Tibial artery (tissue), 4 donors: ENCODE measurements at regions not wholly inside any gene's neighbourhood (a gene's known extent, or its start where the extent isn't known, plus 50 kb on each side); places are given as distances from the start of the nearest gene placed in this dataset.

Experiments
- DNase-seq, 2 donors: peaks; one replicate each; pipeline ENCODE4 v3.0.0-alpha.2; 2019
- H3K27ac ChIP-seq, 2 donors: fragments of 200-600 bp; sonication (generic) in 1 of 2; 1 replicate in 1 of 2; 2 replicates in 1 of 2; pipeline ENCODE4 v1.5.1; 2018 to 2019; ENCODE audit warnings: mild to moderate bottlenecking in 1 of 2
- H3K27me3 ChIP-seq, 2 donors: fragments of 200-600 bp; sonication (generic) in 1 of 2; one replicate each; pipeline versions ENCODE4 v1.5.1 to v1.6.0; 2016 to 2019
- H3K36me3 ChIP-seq, 3 donors: fragments of 200-600 bp; sonication (generic) in 2 of 3; one replicate each; pipeline ENCODE4 v1.5.1; 2016 to 2019; ENCODE audit warnings: mild to moderate bottlenecking in 2 of 3
- H3K4me1 ChIP-seq, 4 donors: fragments of 200-600 bp; sonication (generic) in 2 of 4; 1 replicate in 3 of 4; 2 replicates in 1 of 4; pipeline ENCODE4 v1.5.1; 2016 to 2019
- H3K4me3 ChIP-seq, 2 donors: fragments of 200-600 bp; sonication (generic) in 1 of 2; 1 replicate in 1 of 2; 2 replicates in 1 of 2; pipeline ENCODE4 v1.5.1; 2018 to 2019; ENCODE audit warnings: mild to moderate bottlenecking in 2 of 2
- H3K9me3 ChIP-seq, 3 donors: fragments of 200-600 bp; sonication (generic) in 1 of 3; one replicate each; pipeline ENCODE4 v1.5.1; 2016 to 2019
- intact Hi-C: fragments of 100-400 bp; cut with DNase I; formaldehyde crosslinking; loops from one replicate; pipeline ENCODE4 v1.15.0; 2023; ENCODE audit warnings: low total_unique reads
- TF ChIP-seq, protein P1 (sequence below), 2 experiments: fragments of 200-600 bp in 1 of 2; fragments of 450-650 bp in 1 of 2; IDR thresholded peaks; one replicate each; pipeline ENCODE4 v1.5.1; 2017 to 2019; ENCODE audit warnings: antibody characterized with exemption in 2 of 2, mild to moderate bottlenecking in 1 of 2, moderate library complexity in 1 of 2

DNA sequence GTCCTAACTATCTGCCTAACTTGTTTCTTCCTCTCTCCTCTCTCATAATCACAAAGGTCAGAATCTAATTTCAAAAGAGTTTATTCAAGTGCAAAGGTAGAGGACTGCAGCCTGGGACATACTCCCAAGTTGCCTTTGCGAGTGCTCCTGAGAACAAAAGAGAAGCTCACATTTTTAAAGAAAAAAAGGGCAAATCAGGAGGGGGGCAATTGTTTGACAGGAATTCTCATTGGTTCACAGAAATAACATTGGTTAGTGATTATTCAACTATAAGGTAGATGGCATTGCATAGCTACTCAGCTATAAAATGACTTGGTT is 108.1 kb upstream of the RAI14 start:
- H3K27me3 ChIP-seq: no peaks in the 10 kb centered on the region
- no peak overlapping the region for H3K4me3 ChIP-seq
- TF ChIP-seq, protein P1, sequence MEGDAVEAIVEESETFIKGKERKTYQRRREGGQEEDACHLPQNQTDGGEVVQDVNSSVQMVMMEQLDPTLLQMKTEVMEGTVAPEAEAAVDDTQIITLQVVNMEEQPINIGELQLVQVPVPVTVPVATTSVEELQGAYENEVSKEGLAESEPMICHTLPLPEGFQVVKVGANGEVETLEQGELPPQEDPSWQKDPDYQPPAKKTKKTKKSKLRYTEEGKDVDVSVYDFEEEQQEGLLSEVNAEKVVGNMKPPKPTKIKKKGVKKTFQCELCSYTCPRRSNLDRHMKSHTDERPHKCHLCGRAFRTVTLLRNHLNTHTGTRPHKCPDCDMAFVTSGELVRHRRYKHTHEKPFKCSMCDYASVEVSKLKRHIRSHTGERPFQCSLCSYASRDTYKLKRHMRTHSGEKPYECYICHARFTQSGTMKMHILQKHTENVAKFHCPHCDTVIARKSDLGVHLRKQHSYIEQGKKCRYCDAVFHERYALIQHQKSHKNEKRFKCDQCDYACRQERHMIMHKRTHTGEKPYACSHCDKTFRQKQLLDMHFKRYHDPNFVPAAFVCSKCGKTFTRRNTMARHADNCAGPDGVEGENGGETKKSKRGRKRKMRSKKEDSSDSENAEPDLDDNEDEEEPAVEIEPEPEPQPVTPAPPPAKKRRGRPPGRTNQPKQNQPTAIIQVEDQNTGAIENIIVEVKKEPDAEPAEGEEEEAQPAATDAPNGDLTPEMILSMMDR (IDR thresholded peaks at IDR 0.05): no peak
- intact Hi-C loops: no loop called here
- H3K9me3 ChIP-seq: peaks cover 0 to 10% (median 0%) of the 10 kb centered on the region in 3 donors
- DNase-seq: no peak
- H3K27ac ChIP-seq: no peak overlapping the region
- no peaks in the 10 kb centered on the region for H3K36me3 ChIP-seq
- H3K4me1 ChIP-seq: peaks cover 0 to 26% (median 7%) of the 10 kb centered on the region in 4 donors

DNA sequence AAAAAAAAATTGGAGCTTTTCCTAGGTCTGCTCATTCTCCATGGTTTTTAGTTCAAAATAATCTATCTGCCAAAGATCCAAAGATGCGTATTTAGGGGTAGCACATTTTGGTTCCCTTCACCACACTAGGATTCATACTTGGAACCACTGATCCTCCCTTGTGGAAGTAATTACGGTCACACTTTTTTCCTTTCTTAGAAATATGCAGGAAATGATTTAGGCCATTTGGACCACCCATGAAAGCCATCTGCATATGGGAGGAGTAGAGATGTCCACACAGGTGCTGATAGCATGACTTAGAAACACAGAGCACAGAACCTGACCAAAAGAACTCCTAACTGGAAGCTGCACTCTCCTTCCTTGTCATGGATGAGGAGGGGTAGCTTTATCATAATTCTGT is 105.9 kb upstream of the RAI14 start:
- H3K4me3 ChIP-seq: no peak overlapping the region
- no peak for DNase-seq
- no peaks in the 10 kb centered on the region for H3K9me3 ChIP-seq
- H3K27me3 ChIP-seq: no peaks in the 10 kb centered on the region
- TF ChIP-seq, protein P1 (IDR thresholded peaks at IDR 0.05): no peak
- H3K36me3 ChIP-seq: no peaks in the 10 kb centered on the region
- no peak overlapping the region for H3K27ac ChIP-seq
- peaks cover 0 to 44% (median 7%) of the 10 kb centered on the region in 4 donors for H3K4me1 ChIP-seq
- intact Hi-C loops: no loop called here

DNA sequence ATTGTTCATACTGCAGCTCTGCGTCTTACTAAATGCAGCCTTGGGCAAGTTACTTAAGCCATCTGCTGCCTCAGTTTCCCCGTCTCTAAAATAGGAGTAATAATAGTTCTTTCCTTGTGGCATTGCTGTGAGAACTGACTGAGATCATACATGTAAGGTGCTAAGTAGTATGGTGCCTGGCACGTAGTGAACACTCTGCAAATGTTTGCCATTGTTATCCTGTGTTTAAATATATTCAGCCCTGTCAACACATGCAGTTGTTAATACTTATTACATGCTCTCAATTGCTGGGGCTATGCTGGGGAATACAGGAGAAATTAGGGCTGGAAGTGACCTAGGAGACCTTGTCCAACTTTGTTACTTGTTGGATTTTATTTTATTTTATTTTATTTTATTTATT is 105.2 kb upstream of the RAI14 start:
- Histone ChIP-seq H3K9me3 (no peaks in the 10 kb centered on the region), H3K4me3 (no peak overlapping the region), H3K4me1 (peaks cover 0 to 44% (median 7%) of the 10 kb centered on the region in 4 donors), H3K36me3 (no peaks in the 10 kb centered on the region), H3K27ac (no peak overlapping the region), H3K27me3 (no peaks in the 10 kb centered on the region)
- TF ChIP-seq, protein P1 (IDR thresholded peaks at IDR 0.05): no peak
- intact Hi-C loops: no loop called here
- no peak for DNase-seq

DNA sequence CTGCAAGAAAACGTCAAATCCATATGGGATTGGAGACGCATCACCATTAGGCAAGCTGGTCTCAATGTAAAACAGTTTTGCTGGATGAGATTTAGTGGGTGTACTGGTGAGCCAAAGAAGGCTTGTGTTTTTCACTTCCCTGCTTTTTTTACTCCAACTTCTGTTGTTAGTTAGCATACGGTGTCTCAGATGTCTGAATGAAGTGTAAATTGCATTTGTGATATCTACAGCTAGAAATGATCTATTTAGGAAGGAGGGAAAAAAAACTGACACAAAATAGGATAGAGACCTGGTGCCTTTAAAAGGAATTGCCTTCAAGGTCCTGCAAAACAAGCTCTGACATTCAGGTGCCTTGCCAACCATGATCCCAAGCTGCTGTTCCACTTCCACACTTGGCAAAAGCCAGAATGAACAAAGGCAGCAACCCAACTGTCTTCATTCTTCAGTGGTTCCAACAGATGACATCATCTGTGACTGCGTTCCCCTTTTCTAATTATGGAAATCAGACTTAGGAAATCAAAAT is 104.2 kb upstream of the RAI14 start:
- DNase-seq: no peak
- TF ChIP-seq, protein P1 (IDR thresholded peaks at IDR 0.05): no peak
- intact Hi-C loops: no loop called here
- Histone ChIP-seq H3K27ac (peak overlapping the region; percentile 29 to 41), H3K36me3 (no peaks in the 10 kb centered on the region), H3K4me3 (no peak overlapping the region), H3K4me1 (peaks cover 0 to 44% (median 7%) of the 10 kb centered on the region in 4 donors), H3K27me3 (no peaks in the 10 kb centered on the region), H3K9me3 (no peaks in the 10 kb centered on the region)

DNA sequence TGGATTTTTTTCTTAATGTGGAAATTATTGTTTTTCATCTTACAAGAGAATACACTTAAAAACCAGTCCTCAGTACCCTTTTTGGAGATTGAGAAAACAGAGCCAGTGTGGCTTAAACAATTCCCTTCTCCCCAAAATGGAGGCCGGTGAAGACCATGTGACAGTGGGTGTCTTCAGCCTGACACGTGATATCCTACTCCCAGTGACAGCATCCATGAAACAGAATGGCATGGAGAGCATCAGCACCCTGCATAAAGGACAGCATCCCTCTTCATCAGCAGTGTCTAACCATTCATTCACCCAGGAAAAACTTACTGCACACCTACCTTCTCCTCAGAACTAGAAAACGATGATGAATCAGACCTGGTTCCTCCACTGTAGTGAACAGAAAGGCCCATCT is 103.4 kb upstream of the RAI14 start:
- no peak overlapping the region for H3K4me3 ChIP-seq
- TF ChIP-seq, protein P1 (IDR thresholded peaks at IDR 0.05): no peak
- no peaks in the 10 kb centered on the region for H3K9me3 ChIP-seq
- H3K36me3 ChIP-seq: no peaks in the 10 kb centered on the region
- intact Hi-C loops: no loop called here
- peaks cover 0 to 44% (median 7%) of the 10 kb centered on the region in 4 donors for H3K4me1 ChIP-seq
- DNase-seq: no peak
- no peaks in the 10 kb centered on the region for H3K27me3 ChIP-seq
- H3K27ac ChIP-seq: peak overlapping the region; percentile 29 to 41

DNA sequence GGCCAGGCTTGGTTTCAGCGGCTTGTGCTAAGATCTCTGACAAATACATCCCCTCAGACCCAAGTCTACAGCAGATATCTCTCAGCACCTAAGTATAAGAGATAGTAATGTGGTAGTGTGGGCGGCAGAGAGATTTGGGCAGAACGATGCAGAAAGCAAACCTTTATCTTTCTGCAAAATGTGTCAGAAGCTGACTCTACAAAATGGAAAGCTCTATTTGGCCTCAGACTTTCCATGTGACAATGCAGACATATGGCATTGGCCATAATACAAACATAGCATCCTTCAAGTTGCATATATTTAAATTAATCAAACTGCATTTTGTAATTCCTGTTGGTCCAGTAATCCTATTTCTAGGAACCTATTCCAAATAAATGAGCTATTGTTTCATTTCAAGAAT is 102.5 kb upstream of the RAI14 start:
- H3K27ac ChIP-seq: no peak overlapping the region
- intact Hi-C loops: no loop called here
- H3K9me3 ChIP-seq: no peaks in the 10 kb centered on the region
- no peak for DNase-seq
- no peaks in the 10 kb centered on the region for H3K27me3 ChIP-seq
- H3K4me1 ChIP-seq: peaks cover 0 to 39% (median 7%) of the 10 kb centered on the region in 4 donors
- H3K4me3 ChIP-seq: no peak overlapping the region
- no peaks in the 10 kb centered on the region for H3K36me3 ChIP-seq
- TF ChIP-seq, protein P1 (IDR thresholded peaks at IDR 0.05): no peak
